H9 (cell line): ENCODE measurements at regions not wholly inside any gene's neighbourhood (a gene's known extent, or its start where the extent isn't known, plus 50 kb on each side); places are given as distances from the start of the nearest gene placed in this dataset.

ENCODE experiments used
- DNase-seq: peaks from one replicate; pipeline ENCODE4 v3.0.0-alpha.2; 2017
- H2AFZ ChIP-seq: one replicate; pipeline ENCODE4 v1.6.1; 2013; ENCODE audit warnings: mild to moderate bottlenecking, low read length, control low read depth, moderate library complexity
- H2AK5ac ChIP-seq: 2 replicates; pipeline ENCODE4 v1.6.1; 2013; ENCODE audit warnings: low read length, control low read depth, mixed read lengths; ENCODE audit not compliant: insufficient read length
- H2BK120ac ChIP-seq: one replicate; pipeline ENCODE4 v1.6.1; 2013; ENCODE audit warnings: low read depth, mild to moderate bottlenecking, low read length, control low read depth, inconsistent platforms; ENCODE audit not compliant: poor library complexity, severe bottlenecking
- H2BK12ac ChIP-seq: 2 replicates; pipeline ENCODE4 v1.6.1; 2013; ENCODE audit warnings: low read length, control low read depth, mixed read lengths, low read depth; ENCODE audit not compliant: insufficient read length
- H2BK15ac ChIP-seq: 2 replicates; pipeline ENCODE4 v1.6.1; 2013; ENCODE audit warnings: low read depth, low read length, control low read depth
- H2BK20ac ChIP-seq: one replicate; pipeline ENCODE4 v1.6.1; 2013; ENCODE audit warnings: low read depth, mild to moderate bottlenecking, low read length, control low read depth, inconsistent platforms; ENCODE audit not compliant: poor library complexity, severe bottlenecking
- H2BK5ac ChIP-seq: 2 replicates; pipeline ENCODE4 v1.6.1; 2013; ENCODE audit warnings: low read length, control low read depth, mixed read lengths; ENCODE audit not compliant: insufficient read length
- H3K14ac ChIP-seq: 2 replicates; pipeline ENCODE4 v1.6.1; 2013; ENCODE audit warnings: low read length, control low read depth; ENCODE audit not compliant: insufficient read depth
- H3K18ac ChIP-seq: 2 replicates; pipeline ENCODE4 v1.6.1; 2013; ENCODE audit warnings: low read depth, mild to moderate bottlenecking, mixed read lengths, low read length, control low read depth; ENCODE audit not compliant: insufficient read length
- H3K23ac ChIP-seq: 2 replicates; pipeline ENCODE4 v1.6.1; 2013; ENCODE audit warnings: low read length, control low read depth, mixed read lengths, low read depth; ENCODE audit not compliant: insufficient read length
- H3K23me2 ChIP-seq: 2 replicates; pipeline ENCODE4 v1.6.1; 2013; ENCODE audit warnings: low read depth, mild to moderate bottlenecking, mixed read lengths, low read length, control low read depth; ENCODE audit not compliant: insufficient read length, poor library complexity, severe bottlenecking
- H3K27ac ChIP-seq: 2 replicates; pipeline ENCODE4 v1.5.1; 2013; ENCODE audit warnings: low read length, control low read depth, mixed read lengths, low read depth; ENCODE audit not compliant: insufficient read length
- H3K27me3 ChIP-seq: 2 replicates; pipeline ENCODE4 v1.6.1; 2013; ENCODE audit warnings: low read length, control low read depth, inconsistent platforms; ENCODE audit not compliant: insufficient read depth
- H3K4ac ChIP-seq: 2 replicates; pipeline ENCODE4 v1.6.1; 2013; ENCODE audit warnings: low read depth, mild to moderate bottlenecking, control low read depth, inconsistent platforms, low read length, moderate library complexity
- H3K4me1 ChIP-seq: 2 replicates; pipeline ENCODE4 v1.6.1; 2013; ENCODE audit warnings: low read length, control low read depth, inconsistent platforms; ENCODE audit not compliant: insufficient read depth
- H3K4me2 ChIP-seq: 2 replicates; pipeline ENCODE4 v1.6.1; 2013; ENCODE audit warnings: low read length, control low read depth, mixed read lengths; ENCODE audit not compliant: insufficient read length, insufficient read depth
- H3K56ac ChIP-seq: 2 replicates; pipeline ENCODE4 v1.6.1; 2013; ENCODE audit warnings: low read depth, mild to moderate bottlenecking, mixed read lengths, low read length, control low read depth; ENCODE audit not compliant: insufficient read length
- H3K79me1 ChIP-seq: 2 replicates; pipeline ENCODE4 v1.6.1; 2013; ENCODE audit warnings: low read depth, mild to moderate bottlenecking, moderate library complexity, low read length, control low read depth, inconsistent platforms; ENCODE audit not compliant: insufficient read depth, poor library complexity, severe bottlenecking
- H3K79me2 ChIP-seq: 2 replicates; pipeline ENCODE4 v1.6.1; 2013; ENCODE audit warnings: low read length, control low read depth, inconsistent platforms; ENCODE audit not compliant: insufficient read depth
- H3K9ac ChIP-seq: 2 replicates; pipeline ENCODE4 v1.6.1; 2013; ENCODE audit warnings: low read length, control low read depth, mixed read lengths; ENCODE audit not compliant: insufficient read length; ENCODE audit errors: extremely low read depth
- H3K9me3 ChIP-seq: one replicate; pipeline ENCODE4 v1.6.1; 2013; ENCODE audit warnings: low read depth, low read length, inconsistent platforms; ENCODE audit not compliant: control insufficient read depth
- H3T11ph ChIP-seq: one replicate; pipeline ENCODE4 v1.6.1; 2013; ENCODE audit warnings: mild to moderate bottlenecking, low read length, control low read depth, inconsistent platforms
- H4K20me1 ChIP-seq: one replicate; pipeline ENCODE4 v1.6.1; 2013; ENCODE audit not compliant: control insufficient read depth, insufficient read length, insufficient read depth
- H4K5ac ChIP-seq: 2 replicates; pipeline ENCODE4 v1.6.1; 2013; ENCODE audit warnings: low read depth, mild to moderate bottlenecking, mixed read lengths, low read length, control low read depth; ENCODE audit not compliant: insufficient read length
- H4K8ac ChIP-seq: replicated peaks from 2 replicates; pipeline ENCODE4 v1.6.1; 2013; ENCODE audit warnings: low read length, control low read depth, mixed read lengths, low read depth; ENCODE audit not compliant: insufficient read length
- H4K91ac ChIP-seq: 2 replicates; pipeline ENCODE4 v1.6.1; 2013; ENCODE audit warnings: low read depth, mild to moderate bottlenecking, moderate library complexity, mixed read lengths, low read length, control low read depth; ENCODE audit not compliant: insufficient read length
- H3K27ac Mint-ChIP-seq, 3 experiments: 2 replicates in 2 of 3; 3 replicates in 1 of 3; pipeline ENCODE4 v1.8.0; 2020 to 2021; ENCODE audit warnings: mixed read lengths in 3 of 3, mild to moderate bottlenecking in 1 of 3, moderate library complexity in 1 of 3
- H3K27me3 Mint-ChIP-seq: 2 replicates; pipeline ENCODE4 v1.8.0; 2021; ENCODE audit warnings: low read depth, mild to moderate bottlenecking, moderate library complexity, mixed read lengths
- H3K36me3 Mint-ChIP-seq, 3 experiments: 2 replicates in 2 of 3; 3 replicates in 1 of 3; pipeline ENCODE4 v1.8.0; 2020 to 2021; ENCODE audit warnings: low read depth in 3 of 3, mixed read lengths in 3 of 3; ENCODE audit not compliant: insufficient read depth in 1 of 3
- H3K4me1 Mint-ChIP-seq, 2 experiments: 2 replicates each; pipeline ENCODE4 v1.8.0; 2020; ENCODE audit warnings: mixed read lengths in 2 of 2
- H3K4me3 Mint-ChIP-seq, 2 experiments: 2 replicates in 1 of 2; 3 replicates in 1 of 2; pipeline ENCODE4 v1.8.0; 2020 to 2021; ENCODE audit warnings: mild to moderate bottlenecking in 2 of 2, mixed read lengths in 2 of 2, moderate library complexity in 1 of 2
- H3K9me3 Mint-ChIP-seq, 2 experiments: 2 replicates in 1 of 2; 3 replicates in 1 of 2; pipeline ENCODE4 v1.8.0; 2020; ENCODE audit warnings: mild to moderate bottlenecking in 2 of 2, mixed read lengths in 2 of 2, moderate library complexity in 1 of 2
- CTCF ChIP-seq: fragments of 200-600 bp; sonication (generic); conservative IDR thresholded peaks from 3 replicates; pipeline ENCODE4 v1.8.0; 2021; ENCODE audit warnings: antibody characterized with exemption, mild to moderate bottlenecking
- WGBS: extraction: QIAGEN DNeasy Blood & Tissue Kit; methylation state at CpG from one replicate; pipeline ENCODE4 v1.1.7; 2013; ENCODE audit warnings: missing lambda C conversion rate, low lambda C conversion rate, mixed read lengths; ENCODE audit not compliant: insufficient read length; ENCODE audit errors: extremely low coverage; 5-methylcytosine and 5-hydroxymethylcytosine counted together

DNA sequence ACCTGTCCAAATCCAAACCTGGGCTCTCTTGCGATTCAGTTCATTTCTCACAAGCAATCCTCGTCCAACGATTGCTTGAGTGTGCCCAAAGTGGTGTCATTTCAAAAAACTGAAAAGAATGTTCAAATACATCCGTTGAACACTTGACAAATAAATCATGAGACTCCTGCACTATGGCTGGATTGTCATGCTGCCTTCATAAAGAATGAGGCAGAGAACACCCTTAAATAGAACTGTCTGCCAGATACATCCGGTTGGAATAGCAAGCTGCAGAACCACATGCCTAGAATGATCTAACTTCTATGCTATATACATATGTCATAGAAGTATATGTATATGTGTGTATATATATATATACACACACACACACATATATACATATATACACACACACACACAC, 55.4 kb upstream of the HAPSTR1 start:
- H3K9me3 ChIP-seq = no peaks in the 10 kb centered on the region
- H2BK5ac ChIP-seq = no peak overlapping the region
- no peak overlapping the region for H3K14ac ChIP-seq
- no peaks in the 10 kb centered on the region for H3K79me2 ChIP-seq
- H2BK20ac ChIP-seq = no peak overlapping the region
- H3K23me2 ChIP-seq = no peaks in the 10 kb centered on the region
- no peak overlapping the region for H3K18ac ChIP-seq
- no peaks in the 10 kb centered on the region for H3K27me3 ChIP-seq
- Mint-ChIP-seq H3K4me3 (no peak overlapping the region), H3K9me3 (no peaks in the 10 kb centered on the region), H3K27ac (no peak overlapping the region), H3K36me3 (no peaks in the 10 kb centered on the region), H3K27me3 (no peaks in the 10 kb centered on the region), H3K4me1 (peaks cover 2% of the 10 kb centered on the region in 2 experiments; a peak in 3 of 4 replicates)
- WGBS = no CpG with 5 or more reads among the region's 5 CpGs
- no peak overlapping the region for H2BK120ac ChIP-seq
- H2AFZ ChIP-seq = no peak overlapping the region
- H3K9ac ChIP-seq = no peak overlapping the region
- H3T11ph ChIP-seq = no peak overlapping the region
- no peak overlapping the region for H3K27ac ChIP-seq
- TF ChIP-seq CTCF = no peak
- no peak overlapping the region for H3K23ac ChIP-seq
- H4K91ac ChIP-seq = no peak overlapping the region
- H3K79me1 ChIP-seq = no peaks in the 10 kb centered on the region
- no peak overlapping the region for H2BK15ac ChIP-seq
- no peak overlapping the region for H4K5ac ChIP-seq
- DNase-seq = no peak
- no peaks in the 10 kb centered on the region for H3K4me1 ChIP-seq
- no peak overlapping the region for H3K4me2 ChIP-seq
- H3K56ac ChIP-seq = no peak overlapping the region
- no peak overlapping the region for H2BK12ac ChIP-seq
- H4K8ac ChIP-seq = no peak overlapping the region
- no peak overlapping the region for H3K4ac ChIP-seq
- H4K20me1 ChIP-seq = no peaks in the 10 kb centered on the region
- H2AK5ac ChIP-seq = no peak overlapping the region
